ENCODE measurements at regions not wholly inside any gene's neighbourhood (a gene's known extent, or its start where the extent isn't known, plus 50 kb on each side); places are given as distances from the start of the nearest gene placed in this dataset.
"Not testable (repeated sequence)": the region's sequence is repeated elsewhere in the genome, so short reads cannot be mapped to it uniquely, and the experiment has no call there.

DNA sequence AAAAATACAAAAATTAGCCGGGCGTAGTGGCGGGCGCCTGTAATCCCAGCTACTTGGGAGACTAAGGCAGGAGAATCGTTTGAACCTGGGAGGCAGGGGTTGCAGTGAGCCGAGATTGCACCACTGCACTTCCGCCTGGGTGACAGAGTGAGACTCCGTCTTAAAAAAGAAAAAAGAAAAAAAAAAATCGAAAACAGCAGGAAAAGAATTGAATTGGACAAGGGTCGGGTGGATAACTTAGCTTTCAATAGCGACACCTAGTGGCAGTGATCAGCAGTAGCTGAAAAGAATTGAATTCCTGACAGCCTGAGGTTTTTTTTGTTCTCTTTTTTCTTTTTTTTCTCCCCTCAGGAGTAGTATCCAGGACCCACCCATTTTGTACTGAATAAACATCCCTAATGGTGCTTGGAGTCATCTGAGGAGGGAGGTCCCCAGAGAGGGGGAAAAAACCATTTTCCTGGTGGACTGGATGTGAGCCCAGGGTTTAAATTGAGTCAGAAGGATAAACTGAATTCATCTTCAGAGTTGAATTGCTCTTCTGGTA is 55.1 kb downstream of the CYCS start:
- peak; percentile 48 for DNase-seq

DNA sequence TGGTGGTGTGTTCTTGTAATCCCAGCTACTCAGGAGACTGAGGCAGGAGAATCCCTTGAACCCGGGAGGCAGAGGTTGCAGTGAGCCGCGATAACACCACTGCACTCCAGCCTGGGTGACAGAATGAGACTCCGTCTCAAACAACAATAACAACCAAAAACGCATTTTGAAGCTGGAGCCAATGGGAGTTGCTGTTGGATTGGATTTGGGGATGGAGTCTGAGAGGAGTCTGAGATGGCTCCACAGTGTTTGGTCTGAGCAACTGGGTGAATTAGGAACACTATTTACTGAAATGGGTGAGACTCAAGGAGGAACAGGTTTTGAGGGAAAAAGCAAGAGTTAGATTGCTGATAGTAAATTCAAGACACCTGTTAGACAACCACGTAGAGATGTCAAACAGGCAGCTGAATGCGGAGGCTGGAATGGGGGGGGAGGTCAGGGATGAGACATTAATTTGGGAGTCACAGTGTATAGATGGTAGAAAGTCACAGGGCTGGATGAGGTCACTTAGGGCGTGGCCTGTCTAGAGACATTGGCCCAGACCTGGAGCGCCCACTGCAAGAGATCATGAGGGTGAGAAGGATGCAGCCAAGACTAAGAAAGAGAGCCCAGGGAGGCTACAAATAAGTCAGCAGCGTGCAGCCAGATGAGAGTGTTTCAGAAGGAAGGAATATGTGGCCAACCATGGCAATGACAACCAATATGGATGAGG is 56.4 kb downstream of the CYCS start:
- DNase-seq, result no peak

DNA sequence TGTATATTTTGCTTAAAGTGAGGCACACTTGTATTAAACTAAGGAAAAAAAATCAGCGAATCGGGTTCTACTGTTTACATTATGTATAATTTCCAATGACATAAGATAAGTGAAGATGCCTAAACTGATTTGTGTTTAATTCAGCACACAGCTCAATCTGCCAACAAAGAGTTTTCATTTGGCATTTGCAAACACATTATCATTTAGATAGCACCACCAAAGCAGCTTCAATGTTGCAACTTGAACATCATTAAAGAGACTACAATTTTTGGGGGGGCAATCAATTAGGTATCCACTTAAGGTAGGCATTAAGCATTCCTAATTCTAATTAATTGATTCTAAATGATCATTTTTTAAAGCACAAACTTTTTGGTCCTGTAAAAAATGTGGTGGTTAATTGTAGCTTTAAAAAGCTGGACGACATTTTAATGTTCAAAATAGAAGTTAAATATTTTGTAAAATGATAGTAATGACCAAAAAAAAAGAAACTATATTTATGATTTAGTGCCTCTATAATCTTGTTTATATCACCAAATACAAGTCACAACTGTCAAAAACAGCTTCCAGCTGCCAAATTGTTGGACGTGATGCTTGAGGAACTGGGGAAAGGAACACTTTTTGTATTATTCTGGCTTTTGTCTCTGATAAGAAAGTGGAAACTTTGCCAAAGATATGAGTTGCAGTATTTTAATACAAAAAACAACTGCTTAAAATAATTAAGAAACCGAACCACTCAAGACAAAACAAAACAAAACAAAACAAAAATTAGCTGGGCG is 57.1 kb downstream of the CYCS start:
- DNase-seq, result no peak

DNA sequence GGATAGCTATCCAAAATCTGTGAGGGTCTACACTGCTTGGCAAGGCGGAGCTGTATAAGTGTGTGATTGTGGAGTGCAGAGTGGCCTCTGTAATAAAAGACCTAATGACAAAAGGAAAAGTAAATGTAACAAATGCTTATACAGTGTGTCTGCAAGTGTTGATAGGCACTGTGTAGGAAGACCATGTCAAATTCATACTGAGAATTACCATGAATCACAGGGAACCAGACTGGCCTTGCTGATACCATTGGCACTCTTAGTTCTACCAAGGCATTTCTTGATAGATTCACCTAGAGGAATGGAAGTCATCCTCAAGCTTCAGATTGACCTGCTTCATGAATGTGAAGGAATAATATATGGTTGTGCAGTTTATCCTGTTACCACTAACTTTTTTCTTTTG is 58.8 kb downstream of the CYCS start:
- DNase-seq, result no peak

DNA sequence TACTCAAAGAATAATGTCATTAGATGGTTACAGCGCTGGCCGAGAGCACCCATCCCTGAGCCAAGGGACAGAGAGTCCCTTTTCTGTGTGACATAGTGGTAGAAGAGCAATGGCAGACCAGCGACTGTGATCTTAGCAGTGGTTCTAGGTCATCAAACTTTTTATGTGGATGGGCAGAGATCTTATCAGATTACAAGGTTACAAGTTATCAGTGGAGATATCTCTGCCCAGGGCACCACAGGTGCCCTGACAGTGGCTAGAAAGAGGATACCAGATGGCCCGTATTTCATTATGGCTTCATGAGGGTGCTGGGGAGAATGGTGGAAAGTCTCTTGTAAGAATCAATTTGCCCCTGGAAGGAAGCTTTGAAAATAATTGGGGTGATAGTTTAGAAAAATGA is 62.7 kb downstream of the CYCS start:
- DNase-seq, result no peak

DNA sequence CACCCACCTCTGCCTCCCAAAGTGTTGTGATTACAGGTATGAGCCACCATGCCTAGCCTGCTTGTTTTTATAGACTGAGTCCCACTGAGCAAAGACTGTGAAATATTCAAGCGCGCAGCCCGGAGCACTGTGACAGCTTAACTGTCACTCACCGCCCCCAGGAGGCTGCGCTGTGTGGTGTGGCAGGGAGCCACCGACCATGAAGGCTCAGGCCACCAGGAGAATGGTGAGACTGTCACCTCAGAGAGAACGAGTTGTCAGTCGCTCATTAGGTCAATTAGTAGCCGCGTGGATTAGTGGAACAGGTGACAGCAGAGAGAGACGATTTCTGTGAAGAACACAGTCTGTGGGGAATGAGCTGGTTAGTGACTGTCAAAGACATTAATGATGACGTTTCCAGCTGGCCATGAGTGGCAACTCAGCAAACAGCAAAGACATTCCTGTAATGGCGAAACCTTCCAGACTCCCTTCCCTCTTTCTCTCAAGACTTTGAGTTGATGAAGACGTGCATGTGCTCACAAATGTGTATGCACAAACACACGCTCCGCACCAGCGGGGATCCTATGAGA is 64.5 kb downstream of the CYCS start:
- DNase-seq, result no peak

DNA sequence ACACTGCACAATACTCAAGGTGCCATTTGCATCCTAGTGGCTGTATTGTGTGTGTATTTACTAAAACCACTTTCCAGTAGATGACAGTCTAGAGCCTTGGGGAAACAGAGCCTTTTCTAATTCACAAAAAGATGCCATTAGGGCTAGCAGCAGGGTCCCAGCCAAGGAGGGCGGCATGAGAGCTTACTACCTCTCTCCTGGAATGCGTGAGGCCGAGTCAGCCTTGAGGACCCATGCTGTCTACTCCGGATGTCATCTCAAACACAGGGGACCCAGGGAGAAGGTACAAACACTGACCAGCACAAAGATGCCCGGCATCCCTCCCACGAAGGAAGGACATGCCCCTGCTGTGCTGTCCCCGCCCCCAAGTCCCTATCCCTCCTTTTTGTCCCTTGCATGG is 65.5 kb downstream of the CYCS start:
- no peak for DNase-seq

DNA sequence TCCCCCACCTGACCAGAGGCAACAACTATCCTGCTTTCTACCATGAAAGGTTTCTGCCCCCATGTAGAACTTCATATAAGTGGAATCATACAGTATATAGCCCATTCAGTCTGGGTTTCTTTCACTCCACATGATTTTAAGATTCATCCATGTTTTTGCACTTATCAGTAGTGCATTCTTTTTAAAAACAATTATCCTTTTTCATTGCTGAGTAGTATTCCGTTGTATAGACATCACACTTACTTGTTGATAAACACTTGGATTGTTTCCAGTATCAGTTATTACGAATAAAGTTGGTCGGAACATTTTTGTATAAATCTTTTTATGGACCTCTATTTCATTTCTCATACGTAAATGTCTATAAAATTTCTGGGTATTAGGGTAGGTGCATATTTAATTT is 68.7 kb downstream of the CYCS start:
- DNase-seq, result no peak

DNA sequence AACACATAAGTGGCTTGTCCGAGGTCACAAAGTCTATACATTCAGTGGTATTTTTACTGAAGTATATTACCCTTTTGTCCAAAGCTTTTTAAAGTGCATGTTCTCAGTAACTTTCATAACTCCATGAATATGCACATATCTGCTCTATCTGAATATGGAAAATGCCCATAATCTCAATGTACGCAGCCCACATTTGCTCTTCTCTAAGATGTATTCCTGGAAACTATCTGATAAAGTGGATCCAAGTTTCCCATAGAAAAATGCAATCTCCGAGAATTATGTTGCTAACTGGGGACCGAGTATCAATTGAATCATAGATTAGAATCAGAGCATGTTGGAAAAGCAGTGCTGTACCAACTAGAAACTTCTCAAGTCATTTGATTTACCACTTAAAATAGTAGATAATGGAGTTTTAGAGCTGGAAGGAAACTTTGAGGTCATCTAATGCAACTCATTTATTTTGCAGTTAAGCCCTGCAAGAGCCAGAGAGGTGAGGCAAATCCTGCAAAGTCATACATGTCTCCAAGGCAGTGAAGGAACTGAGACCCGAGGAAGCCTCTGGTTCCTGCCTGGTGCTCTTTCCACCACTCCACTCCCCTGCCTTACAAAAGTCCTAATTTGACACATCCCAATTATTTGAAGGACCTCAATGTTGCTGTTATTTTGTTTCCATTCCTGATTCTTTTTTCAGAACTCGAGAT is 69.4 kb downstream of the CYCS start:
- no peak for DNase-seq

DNA sequence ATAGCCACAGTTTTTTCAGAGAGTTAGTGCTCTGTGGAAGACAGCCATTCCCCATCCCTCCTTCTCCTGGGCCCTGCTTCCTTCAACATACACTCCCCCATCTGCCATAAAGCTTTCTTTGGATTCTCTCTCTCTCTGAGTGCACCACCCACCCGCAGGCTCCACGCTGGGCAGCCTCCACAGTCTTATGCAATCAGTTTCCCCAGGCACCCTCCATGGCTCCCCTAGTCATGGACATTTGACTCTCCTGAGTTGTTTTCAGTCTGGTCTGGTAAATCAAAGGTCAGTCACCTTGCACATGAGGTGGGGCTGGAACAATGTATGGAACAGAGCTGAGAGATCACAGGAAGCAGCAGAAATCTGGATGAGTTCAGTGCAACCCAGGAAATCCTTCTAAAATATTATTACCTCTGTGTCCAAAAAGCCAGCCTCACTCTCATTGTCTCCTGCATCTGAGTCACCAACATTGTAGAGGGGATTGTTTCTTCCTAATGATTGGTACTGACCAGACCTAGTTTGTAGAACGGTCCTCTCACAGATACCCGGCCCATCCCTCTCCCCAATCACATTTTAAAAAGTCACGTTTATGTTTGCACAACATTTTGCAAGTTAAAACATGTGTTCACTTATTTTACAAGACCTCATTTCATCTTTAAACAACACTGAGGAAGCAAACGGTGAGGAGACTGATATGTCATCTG is 70.1 kb downstream of the CYCS start:
- DNase-seq, result no peak

DNA sequence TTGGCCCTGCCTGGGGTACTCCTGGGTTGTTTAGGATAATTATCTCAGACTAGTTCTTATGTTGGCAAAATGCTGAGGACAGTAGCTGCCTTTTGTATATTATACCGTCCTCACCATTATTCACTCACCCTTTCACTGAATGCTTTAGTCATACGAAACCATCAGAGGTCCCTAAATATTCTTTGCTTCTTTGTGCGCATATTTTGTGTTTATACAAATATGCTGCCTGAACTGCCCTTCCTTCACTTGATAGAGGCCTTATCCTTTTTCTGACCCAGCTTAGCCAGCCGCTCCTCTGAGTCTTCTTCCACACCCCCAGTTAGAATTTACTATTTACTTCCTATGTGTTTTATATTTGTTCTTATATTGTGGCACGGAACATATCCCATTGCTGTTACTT is 70.2 kb upstream of the OSBPL3 start:
- no peak for DNase-seq

DNA sequence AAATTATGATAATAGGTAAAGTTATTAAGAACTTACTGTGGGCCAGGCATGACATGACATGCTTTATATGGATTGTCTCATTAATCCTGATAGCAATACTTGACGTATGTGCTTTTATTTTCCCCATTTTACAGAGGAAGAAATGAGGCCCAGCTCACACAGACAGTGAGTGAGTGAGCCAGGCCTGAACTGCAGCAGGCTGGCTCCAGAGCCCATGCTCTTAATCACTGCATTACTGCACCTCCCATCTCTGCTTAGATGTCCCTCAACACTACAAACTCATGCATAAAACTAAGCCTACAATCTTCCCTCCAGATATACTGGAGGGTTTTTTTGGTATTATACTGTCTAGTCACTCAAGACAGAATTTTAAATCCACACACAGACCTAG is 68.5 kb upstream of the OSBPL3 start:
- DNase-seq, result no peak

DNA sequence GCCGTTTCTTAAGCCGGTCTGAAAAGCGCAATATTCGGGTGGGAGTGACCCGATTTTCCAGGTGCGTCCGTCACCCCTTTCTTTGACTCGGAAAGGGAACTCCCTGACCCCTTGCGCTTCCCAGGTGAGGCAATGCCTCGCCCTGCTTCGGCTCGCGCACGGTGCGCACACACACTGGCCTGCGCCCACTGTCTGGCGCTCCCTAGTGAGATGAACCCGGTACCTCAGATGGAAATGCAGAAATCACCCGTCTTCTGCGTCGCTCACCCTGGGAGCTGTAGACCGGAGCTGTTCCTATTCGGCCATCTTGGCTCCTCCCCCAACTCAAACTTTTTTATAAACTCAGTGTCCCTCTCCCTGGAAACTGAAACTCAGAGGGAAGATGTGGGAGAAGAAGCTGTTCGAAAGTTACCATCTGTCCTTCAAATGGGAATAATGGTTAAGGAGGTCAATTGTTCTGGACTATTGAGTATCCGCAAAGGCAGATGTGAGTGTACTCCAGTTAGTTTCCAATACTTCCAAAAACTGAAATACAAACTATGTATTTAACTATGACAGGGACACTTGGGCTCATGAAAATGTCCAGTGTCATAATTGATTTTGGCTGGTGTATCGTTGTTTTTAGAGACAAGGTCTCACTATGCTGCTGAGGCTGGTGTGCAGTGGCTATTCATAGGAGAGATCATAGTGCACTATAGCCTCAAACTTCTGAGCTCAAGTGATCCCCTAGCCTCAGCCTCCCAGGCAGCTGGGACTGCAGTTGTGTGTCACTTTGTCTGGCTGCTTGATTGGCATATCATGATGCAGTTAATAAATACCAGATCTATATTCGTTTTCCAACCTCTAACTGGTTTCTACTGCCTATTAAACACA is 67.8 kb upstream of the OSBPL3 start:
- not testable (repeated sequence) for DNase-seq

DNA sequence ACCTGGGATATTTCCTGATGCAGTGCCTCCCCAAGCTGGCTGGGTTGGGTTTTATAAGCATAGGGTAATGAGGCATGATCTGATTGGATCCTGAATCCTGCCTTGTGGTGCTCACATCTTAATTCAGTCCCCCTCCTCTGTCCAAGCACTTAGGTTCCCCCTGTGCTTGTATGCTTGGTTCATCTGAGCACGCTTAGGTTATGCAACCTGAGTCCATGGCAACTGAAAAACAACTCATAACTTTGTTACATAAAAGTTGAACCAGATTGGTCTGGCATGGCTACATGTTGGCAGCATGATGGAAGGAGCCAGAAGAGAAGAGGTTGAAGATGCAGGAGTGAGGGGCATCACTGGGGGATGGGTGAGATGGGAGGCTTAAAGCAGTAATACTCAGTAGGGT is 57.3 kb upstream of the OSBPL3 start:
- no peak for DNase-seq

DNA sequence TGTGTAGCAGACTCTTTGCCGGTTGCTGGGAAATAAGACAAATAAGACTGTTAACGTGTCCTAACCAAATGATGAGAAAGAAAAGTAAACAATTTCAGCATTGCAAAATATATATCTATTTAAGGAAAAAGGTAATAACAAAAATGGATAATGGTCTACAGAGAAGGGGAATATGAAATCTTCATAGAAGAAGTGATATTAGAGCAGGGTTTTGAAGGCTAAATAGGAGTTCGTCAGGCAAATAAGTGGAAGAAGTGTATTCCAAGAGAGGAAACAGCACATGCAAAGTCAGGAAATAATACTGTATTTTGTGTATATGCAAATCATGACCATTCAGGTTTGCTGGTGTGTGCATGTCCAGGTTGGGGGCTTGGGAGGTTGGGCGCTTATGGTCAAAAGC is 55.3 kb upstream of the OSBPL3 start:
- DNase-seq, result no peak

DNA sequence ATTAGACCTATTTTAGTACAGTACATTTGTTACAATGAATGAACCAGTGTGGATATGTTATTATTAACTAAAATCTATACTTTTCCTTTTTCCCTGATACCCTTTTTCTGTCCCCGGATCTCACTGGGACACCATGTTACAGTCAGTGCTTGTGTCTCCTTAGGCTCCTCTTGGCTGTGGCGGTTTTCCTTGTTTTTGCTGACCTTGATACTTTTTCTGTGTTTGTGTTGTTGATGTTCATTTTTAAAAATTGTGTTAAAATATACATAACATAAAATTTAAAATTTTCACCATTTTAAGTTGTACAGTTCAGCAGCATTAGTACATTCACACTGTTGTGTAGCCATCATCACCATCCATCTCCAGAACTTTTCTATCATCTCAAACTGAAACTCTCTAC is 54.2 kb upstream of the OSBPL3 start:
- no peak for DNase-seq

DNA sequence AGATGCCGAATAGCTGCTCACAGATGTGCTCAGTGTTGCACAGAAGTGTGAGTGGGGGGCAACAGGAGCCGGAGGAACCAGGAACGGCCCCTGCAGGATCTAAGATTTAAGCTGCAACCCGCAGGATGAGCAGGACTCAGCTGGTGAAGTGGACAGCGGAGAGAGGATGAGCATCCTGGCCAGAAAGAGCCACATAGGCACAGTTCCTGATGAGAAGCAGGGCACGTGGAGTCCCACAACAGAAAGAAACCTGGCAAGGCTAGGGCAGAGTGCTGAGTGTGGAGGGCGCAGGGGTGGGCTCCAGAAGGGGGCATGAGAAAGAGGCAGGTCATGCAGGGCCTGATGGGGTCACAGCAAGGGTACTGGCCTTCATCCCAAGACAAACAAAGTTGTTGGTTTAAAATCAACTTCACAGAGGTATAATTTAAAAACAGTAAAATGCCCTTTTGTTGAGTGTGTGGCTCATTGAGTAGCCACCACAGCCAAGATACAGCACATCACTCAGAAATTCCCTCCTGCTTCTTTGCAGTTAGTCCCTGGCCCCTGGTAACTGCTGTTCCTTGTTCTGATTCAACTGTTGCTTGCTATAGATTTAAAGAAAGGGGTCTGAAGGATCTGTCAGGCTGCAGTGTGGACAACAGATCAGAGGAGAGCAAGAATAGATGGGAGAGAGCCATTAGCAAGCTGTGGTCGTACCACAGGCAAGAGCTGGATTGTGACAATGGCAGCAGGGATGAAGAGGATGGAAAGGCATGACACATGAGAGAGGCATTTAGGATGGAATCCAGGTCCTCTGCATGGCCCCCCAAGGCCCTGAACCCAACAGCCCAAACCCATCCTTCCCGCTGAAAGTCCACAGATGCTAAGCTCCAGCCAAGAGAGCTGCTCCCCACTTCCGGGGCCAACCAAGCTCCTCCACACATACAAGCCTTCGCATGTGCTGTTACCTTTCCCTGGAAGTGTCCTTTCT is 53.1 kb upstream of the OSBPL3 start:
- no peak for DNase-seq

DNA sequence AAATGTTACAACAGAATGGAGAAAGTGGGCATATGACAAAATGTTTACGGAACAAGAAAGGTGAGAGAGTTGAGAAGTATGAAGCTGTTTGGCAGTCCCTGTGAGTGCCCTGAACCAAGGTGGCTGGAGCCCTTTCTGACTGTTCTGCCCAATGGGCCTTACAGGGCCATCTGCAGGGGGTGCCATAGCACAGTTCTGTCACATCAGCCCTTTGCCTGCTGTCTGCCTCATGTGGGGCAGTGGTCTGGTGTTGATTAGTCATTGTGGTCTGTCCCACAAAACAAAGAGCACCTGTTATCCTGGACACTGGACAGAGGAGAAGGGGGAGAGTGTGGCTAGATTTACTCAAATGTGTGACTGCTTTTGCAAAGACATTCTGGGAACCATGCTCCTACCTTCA is 51.5 kb upstream of the OSBPL3 start:
- no peak for DNase-seq

DNA sequence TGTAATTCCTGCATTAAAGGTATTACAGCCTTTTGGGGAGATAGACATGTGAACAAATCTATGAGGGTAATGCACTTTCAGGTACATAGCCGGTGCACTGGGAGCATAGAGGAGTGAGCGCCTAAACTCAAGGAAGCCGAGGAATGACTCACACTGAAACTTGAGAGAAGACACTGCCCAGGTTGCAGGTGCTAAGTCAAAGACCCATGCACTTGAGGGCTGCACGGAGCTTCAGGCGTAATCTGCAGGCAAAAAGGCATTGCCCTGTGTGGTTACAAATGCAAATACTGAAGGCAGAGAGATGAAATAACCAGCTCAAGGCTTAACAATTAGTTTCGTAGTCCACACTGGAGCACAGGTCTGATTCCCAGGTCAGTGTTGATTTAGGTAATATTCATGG is 51.0 kb upstream of the OSBPL3 start:
- no peak for DNase-seq
